ENCODE measurements at regions not wholly inside any gene's neighbourhood (a gene's known extent, or its start where the extent isn't known, plus 50 kb on each side); places are given as distances from the start of the nearest gene placed in this dataset.

- DNase-seq, result no peak
These were observed 89.0 kb upstream of the GALNT5 start for GRCh38 chr2:157168501-157168900.

- no peak for DNase-seq
These were observed 87.6 kb upstream of the GALNT5 start for GRCh38 chr2:157169889-157170288.

- DNase-seq, result no peak
These were observed 87.2 kb upstream of the GALNT5 start for GRCh38 chr2:157170299-157170698.

GRCh38 chr2:157172239-157172638, 85.3 kb upstream of the GALNT5 start:
- no peak for DNase-seq

- DNase-seq, result no peak
These were observed 84.5 kb upstream of the GALNT5 start for GRCh38 chr2:157172866-157173578.

GRCh38 chr2:157173740-157174184, 83.7 kb upstream of the GALNT5 start:
- no peak for DNase-seq

- no peak for DNase-seq
These were observed 83.2 kb upstream of the GALNT5 start for GRCh38 chr2:157174321-157174720.

GRCh38 chr2:157176602-157177001, 80.9 kb upstream of the GALNT5 start:
- no peak for DNase-seq

- DNase-seq, result no peak
These were observed 78.6 kb upstream of the GALNT5 start for GRCh38 chr2:157178874-157179273.

GRCh38 chr2:157179324-157180105, 78.0 kb upstream of the GALNT5 start:
- DNase-seq, result no peak

- no peak for DNase-seq
These were observed 77.1 kb upstream of the GALNT5 start for GRCh38 chr2:157180359-157180758.

GRCh38 chr2:157181234-157181633, 76.3 kb upstream of the GALNT5 start:
- DNase-seq, result no peak

GRCh38 chr2:157182204-157182709, 75.2 kb upstream of the GALNT5 start:
- no peak for DNase-seq

- no peak for DNase-seq
These were observed 74.6 kb upstream of the GALNT5 start for GRCh38 chr2:157182834-157183396.

GRCh38 chr2:157184161-157184895, 73.2 kb upstream of the GALNT5 start:
- DNase-seq, result no peak

- no peak for DNase-seq
These were observed 71.9 kb upstream of the GALNT5 start for GRCh38 chr2:157185476-157186227.

- DNase-seq, result no peak
These were observed 67.4 kb upstream of the GALNT5 start for GRCh38 chr2:157190151-157190550.

GRCh38 chr2:157191186-157191585, 66.3 kb upstream of the GALNT5 start:
- no peak for DNase-seq

- no peak for DNase-seq
These were observed 64.8 kb upstream of the GALNT5 start for GRCh38 chr2:157192445-157193423.

- DNase-seq, result no peak
These were observed 64.0 kb upstream of the GALNT5 start for GRCh38 chr2:157193461-157193860.

GRCh38 chr2:157194097-157194688, 63.3 kb upstream of the GALNT5 start:
- DNase-seq, result no peak
